ENCODE measurements at regions not wholly inside any gene's neighbourhood (a gene's known extent, or its start where the extent isn't known, plus 50 kb on each side); places are given as distances from the start of the nearest gene placed in this dataset.

DNA sequence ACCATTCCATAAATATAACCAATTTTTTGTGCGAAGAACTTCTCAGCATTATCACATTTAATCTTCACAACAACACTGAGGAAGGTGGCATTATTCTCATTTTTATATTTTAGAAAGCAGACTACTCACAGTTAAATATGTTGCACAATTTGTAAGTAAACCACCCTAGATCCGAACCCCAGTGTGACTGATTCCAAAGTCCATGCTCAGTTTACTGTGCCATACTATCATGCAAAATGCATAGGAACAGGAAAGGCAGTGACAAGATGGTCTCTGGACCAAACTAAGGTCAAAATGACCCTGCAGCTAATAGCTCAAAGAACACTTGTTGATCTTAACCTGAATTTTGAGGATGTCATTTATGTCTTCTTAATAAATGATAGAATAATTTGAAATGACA is 185.4 kb downstream of the GXYLT1 start:
- H3K27ac ChIP-seq, result no peak overlapping the region
- no peaks in the 10 kb centered on the region for H3K4me1 ChIP-seq
- TF ChIP-seq POLR2A (IDR thresholded peaks at IDR 0.05), result no peak
- TF ChIP-seq, protein P1, sequence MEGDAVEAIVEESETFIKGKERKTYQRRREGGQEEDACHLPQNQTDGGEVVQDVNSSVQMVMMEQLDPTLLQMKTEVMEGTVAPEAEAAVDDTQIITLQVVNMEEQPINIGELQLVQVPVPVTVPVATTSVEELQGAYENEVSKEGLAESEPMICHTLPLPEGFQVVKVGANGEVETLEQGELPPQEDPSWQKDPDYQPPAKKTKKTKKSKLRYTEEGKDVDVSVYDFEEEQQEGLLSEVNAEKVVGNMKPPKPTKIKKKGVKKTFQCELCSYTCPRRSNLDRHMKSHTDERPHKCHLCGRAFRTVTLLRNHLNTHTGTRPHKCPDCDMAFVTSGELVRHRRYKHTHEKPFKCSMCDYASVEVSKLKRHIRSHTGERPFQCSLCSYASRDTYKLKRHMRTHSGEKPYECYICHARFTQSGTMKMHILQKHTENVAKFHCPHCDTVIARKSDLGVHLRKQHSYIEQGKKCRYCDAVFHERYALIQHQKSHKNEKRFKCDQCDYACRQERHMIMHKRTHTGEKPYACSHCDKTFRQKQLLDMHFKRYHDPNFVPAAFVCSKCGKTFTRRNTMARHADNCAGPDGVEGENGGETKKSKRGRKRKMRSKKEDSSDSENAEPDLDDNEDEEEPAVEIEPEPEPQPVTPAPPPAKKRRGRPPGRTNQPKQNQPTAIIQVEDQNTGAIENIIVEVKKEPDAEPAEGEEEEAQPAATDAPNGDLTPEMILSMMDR (IDR thresholded peaks at IDR 0.05), result no peak
- DNase-seq, result no peak
- 91 to 93% methylated on average over 2 of the region's 2 CpGs for WGBS, 2 donors
- no peak overlapping the region for H3K4me3 ChIP-seq
- H3K36me3 ChIP-seq (ENCODE audit: low read depth, missing control alignments), result no peaks in the 10 kb centered on the region
- intact Hi-C loops (cut with DNase I; ENCODE audit: low total_unique reads), result no loop called here
- H3K27me3 ChIP-seq, result no peaks in the 10 kb centered on the region
- no peaks in the 10 kb centered on the region for H3K9me3 ChIP-seq

DNA sequence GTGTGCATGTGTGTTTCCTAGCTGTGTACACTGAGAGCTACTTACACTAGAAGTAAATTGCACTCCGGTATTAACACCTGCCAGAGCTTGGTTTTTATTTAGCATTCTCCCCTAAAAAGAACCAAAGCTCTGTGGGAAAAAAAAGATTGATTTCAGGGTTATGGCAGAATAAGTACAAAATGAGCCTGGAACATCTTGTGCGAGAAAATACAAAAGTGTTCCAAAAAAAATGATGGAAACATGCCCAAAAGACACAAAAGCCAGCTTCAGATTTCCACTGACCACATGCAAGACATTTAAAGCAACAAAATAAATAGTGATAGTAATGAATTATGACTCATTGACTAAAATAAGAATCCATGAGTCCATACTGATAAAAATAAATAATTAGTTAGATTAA is 188.3 kb downstream of the GXYLT1 start:
- Histone ChIP-seq H3K4me3 (no peak overlapping the region), H3K27ac (no peak overlapping the region), H3K4me1 (no peaks in the 10 kb centered on the region), H3K27me3 (no peaks in the 10 kb centered on the region), H3K9me3 (no peaks in the 10 kb centered on the region), H3K36me3 (ENCODE audit: low read depth, missing control alignments) (no peaks in the 10 kb centered on the region)
- intact Hi-C loops (cut with DNase I; ENCODE audit: low total_unique reads), result no loop called here
- 24 to 40% methylated on average over 2 of the region's 2 CpGs for WGBS, 2 donors
- TF ChIP-seq, protein P1 (IDR thresholded peaks at IDR 0.05), result no peak
- no peak for TF ChIP-seq POLR2A (IDR thresholded peaks at IDR 0.05)
- no peak for DNase-seq

DNA sequence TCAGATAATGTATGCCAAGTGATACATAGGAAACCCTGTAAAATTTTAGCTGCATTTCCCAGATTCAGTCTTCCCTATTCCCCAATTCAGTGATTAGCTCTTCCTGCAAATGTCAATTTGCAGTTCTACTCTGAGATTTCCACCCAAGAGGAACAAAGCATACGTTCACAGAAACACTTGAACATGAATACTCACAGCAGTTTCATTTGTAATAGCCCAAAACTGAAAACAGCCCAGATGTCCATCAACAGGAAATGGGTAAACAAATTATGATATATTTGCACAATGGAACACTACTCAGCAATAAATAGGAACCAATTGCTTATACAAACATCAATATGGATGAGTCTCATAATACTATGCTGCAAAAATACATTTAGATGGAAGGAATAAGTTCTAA is 194.2 kb downstream of the GXYLT1 start:
- TF ChIP-seq, protein P1 (IDR thresholded peaks at IDR 0.05), result no peak
- TF ChIP-seq POLR2A (IDR thresholded peaks at IDR 0.05), result no peak
- no peaks in the 10 kb centered on the region for H3K27me3 ChIP-seq
- H3K4me1 ChIP-seq, result no peaks in the 10 kb centered on the region
- no peak overlapping the region for H3K27ac ChIP-seq
- no peaks in the 10 kb centered on the region for H3K9me3 ChIP-seq
- intact Hi-C loops (cut with DNase I; ENCODE audit: low total_unique reads), result no loop called here
- H3K4me3 ChIP-seq, result no peak overlapping the region
- no peak for DNase-seq
- H3K36me3 ChIP-seq (ENCODE audit: low read depth, missing control alignments), result no peaks in the 10 kb centered on the region
- WGBS, 2 donors, result 0 to 44% methylated on average over 1 of the region's 1 CpG

DNA sequence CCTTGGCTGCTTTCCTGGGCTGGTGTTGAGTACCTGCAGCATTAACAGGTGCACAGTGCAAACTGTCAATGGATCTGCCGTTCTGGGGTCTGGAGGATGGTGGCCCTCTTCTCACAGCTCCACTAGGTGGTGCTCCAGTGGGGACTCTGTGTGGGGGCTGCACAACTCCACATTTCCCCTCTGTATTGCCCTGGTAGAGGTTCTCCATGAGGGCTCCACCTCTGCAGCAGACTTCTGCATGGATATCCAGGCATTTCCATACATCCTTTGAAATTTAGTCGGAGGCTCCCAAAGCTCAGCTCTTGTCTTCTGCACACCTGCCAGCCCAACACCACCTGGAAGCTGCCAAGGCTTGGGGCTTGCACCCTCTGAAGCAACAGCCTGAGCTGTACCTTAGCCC is 198.6 kb downstream of the GXYLT1 start:
- DNase-seq, result no peak
- WGBS, 2 donors, result 89 to 93% methylated on average over 2 of the region's 2 CpGs
- intact Hi-C loops (cut with DNase I; ENCODE audit: low total_unique reads), result no loop called here
- H3K4me1 ChIP-seq, result no peaks in the 10 kb centered on the region
- no peaks in the 10 kb centered on the region for H3K27me3 ChIP-seq
- H3K27ac ChIP-seq, result no peak overlapping the region
- H3K4me3 ChIP-seq, result no peak overlapping the region
- H3K9me3 ChIP-seq, result no peaks in the 10 kb centered on the region
- no peak for TF ChIP-seq POLR2A (IDR thresholded peaks at IDR 0.05)
- TF ChIP-seq, protein P1 (IDR thresholded peaks at IDR 0.05), result no peak
- no peaks in the 10 kb centered on the region for H3K36me3 ChIP-seq (ENCODE audit: low read depth, missing control alignments)

DNA sequence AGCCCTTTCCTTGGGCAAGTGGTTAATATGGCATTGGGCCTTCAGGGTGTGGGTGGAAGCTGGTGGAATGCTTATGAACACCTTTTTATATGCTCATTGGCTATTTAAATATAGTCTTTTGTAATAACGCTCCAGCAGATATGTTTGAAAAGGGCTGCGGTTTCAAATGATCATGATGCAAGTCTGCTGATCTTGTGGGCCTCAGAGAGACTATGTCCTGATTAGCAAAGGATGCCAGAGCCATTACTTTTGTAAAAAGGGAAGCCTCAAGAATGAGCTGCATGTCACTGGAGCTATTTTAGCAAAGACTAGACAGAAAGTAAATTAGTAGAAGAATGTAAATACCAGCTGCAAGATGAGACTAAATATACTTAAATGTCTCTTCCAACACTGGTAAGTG is 200.5 kb downstream of the GXYLT1 start:
- Histone ChIP-seq H3K4me1 (no peaks in the 10 kb centered on the region), H3K36me3 (ENCODE audit: low read depth, missing control alignments) (no peaks in the 10 kb centered on the region), H3K4me3 (no peak overlapping the region), H3K27me3 (no peaks in the 10 kb centered on the region), H3K27ac (no peak overlapping the region), H3K9me3 (no peaks in the 10 kb centered on the region)
- TF ChIP-seq, protein P1 (IDR thresholded peaks at IDR 0.05), result no peak
- no peak for TF ChIP-seq POLR2A (IDR thresholded peaks at IDR 0.05)
- DNase-seq, result no peak
- intact Hi-C loops (cut with DNase I; ENCODE audit: low total_unique reads), result no loop called here
- WGBS, 2 donors, result 99 to 100% methylated on average over 2 of the region's 2 CpGs
